Suprapubic skin (tissue), 3 donors: ENCODE measurements at regions not wholly inside any gene's neighbourhood (a gene's known extent, or its start where the extent isn't known, plus 50 kb on each side); places are given as distances from the start of the nearest gene placed in this dataset.

ENCODE experiments used
- CTCF ChIP-seq, 2 donors: fragments of 200-600 bp in 1 of 2; fragments of 450-650 bp in 1 of 2; sonication (generic) in 1 of 2; IDR thresholded peaks; one replicate each; pipeline ENCODE4 v1.5.1; 2016 to 2019; ENCODE audit warnings: antibody characterized with exemption in 2 of 2, mild to moderate bottlenecking in 1 of 2, moderate library complexity in 1 of 2
- POLR2A ChIP-seq, 2 donors: fragments of 450-650 bp; IDR thresholded peaks; one replicate each; pipeline ENCODE4 v1.6.1; 2017; ENCODE audit warnings: antibody characterized with exemption in 2 of 2, mild to moderate bottlenecking in 2 of 2, moderate library complexity in 2 of 2

GRCh38 chr2:220871909-220872308, 700.2 kb downstream of the EPHA4 start:
- TF ChIP-seq CTCF (IDR thresholded peaks at IDR 0.05) (no peak), POLR2A (IDR thresholded peaks at IDR 0.05) (no peak)
